NCI-H748 (cell line): ENCODE measurements at regions not wholly inside any gene's neighbourhood (a gene's known extent, or its start where the extent isn't known, plus 50 kb on each side); places are given as distances from the start of the nearest gene placed in this dataset.
A peak's percentile ranks its signal among the peaks of the same experiment; 100 is the strongest.

Source experiments
- DNase-seq: peaks from one replicate; lab custom pipeline; 2025; ENCODE audit not compliant: unreplicated experiment; lab: John Stamatoyannopoulos, UW

DNA sequence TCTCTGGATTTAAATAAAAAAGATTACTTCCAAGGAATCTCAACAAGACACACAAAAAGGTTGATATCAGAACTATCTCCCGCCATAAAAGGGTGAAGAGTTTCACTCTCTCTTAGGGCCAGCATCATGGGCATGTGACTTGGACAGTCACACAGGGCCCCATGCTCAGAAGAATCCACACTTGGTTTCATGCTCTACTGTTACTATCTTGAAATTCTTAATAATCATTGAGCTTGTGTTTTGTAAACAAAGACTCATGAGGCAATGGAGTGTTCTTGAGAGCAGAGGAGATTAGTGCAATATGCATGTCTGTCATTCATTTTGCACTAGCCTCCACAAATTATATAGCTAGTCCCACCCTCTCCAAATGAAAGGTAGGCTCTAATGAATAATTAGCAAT lies 58.4 kb downstream of the HMHB1 start:
- DNase-seq, result no peak

DNA sequence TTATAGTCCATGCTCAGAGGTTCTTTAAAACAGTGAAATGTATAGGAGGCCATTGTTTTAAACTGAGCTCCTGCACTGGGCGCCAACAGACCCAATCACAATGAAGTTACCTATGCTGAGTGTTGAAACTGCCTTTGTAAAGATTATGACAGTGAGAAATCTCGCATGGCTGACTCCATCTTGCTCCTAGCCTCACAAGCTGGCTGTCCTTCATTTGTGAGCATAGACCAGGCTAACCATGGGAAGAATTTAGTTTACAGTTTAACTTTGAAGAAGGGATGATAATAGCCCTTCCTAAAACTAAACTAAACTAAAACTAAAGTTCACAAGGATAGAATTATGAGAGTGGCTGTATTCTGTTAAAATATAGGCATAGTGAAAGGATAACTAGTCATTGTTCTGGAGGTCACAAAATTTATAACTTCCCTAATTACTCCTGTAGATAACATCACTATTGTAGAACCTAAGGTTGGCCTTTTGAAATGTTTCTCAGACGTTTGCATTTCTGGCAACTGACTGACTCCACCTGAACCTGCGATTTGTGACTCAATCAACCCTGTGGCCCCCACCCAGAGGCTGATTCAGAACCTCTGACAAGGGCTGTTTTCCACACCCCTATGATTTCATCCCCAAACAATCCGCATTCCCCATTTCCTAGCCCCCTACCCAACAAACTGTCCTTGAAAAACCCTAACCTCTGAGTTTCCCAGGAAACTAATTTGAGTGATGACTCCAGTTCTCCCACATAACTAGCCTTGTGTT lies 59.1 kb downstream of the HMHB1 start:
- DNase-seq, result no peak

DNA sequence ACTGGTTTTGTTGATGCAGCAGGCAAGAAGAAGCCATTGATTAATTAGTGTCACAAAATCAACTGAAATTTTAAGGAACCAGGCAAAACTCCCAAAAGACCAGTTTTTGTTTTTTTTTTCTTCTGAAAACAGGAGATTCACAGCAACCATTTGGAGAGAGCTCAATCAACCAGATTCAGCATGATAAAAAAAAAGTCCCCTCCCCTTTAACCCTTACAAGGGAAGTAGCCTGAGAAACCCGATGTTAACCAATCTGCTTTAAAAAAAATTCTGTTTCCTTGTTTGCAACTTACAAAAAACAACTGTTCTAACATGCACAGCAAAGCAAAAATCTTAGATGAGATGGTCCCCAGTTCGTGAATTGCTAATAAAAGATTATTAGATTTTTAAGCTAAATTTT lies 59.7 kb downstream of the HMHB1 start:
- DNase-seq, result no peak

DNA sequence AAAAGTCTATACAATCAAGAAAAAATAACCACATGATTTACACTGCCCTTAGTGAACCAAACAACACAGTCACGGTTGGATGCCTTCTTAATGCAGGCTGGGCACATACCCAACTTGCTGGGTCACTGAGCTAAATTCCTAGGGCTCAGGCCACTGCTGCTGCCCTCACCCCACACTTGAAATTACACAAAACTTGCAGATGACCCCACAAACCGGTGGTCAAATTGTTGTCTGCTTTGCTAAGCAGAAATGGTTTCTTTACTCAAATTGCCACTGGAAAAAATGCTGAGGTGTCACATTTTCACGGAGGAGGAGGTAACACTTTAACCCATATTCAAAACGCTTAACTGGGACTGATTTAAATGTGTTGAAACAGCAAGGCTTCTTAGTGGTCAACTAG lies 62.4 kb downstream of the HMHB1 start:
- DNase-seq, result no peak

DNA sequence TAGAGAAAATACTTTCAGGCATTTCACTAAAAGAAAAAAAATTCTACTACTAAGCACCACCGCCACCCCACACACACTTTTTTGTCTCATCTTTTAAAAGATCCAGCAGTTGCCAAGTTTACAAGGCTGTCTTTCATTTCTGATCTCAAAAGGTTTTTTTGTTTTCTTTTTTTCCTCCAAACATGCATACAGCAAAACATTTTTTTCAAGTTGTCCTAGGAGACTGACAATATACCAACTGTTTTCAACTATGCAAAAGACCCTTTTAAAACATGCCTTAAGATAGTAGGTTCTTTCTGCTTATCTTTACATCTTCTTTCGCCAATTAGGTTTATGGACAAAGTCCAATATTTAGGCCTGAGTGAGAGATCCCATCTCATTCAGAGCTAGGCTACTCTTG lies 65.2 kb downstream of the HMHB1 start:
- no peak for DNase-seq

DNA sequence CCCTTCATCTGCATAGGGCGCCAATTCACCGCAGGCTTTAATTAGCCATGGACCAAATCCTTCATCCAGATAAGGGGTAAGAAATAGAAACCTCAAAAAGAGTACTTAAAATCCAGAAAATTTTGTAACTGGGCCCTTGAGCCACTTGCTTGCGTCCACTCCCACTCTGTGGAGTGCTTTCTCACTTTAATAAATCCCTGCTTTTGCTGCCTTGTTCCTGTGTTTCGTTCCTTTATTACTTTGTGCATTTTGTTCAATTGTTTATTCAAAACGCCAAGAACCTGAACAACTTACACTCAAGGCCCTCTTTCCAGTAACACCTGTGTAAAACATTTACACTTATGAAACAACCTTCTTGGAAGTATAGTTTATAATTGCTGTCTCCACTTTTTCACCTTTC lies 66.5 kb downstream of the HMHB1 start:
- no peak for DNase-seq

DNA sequence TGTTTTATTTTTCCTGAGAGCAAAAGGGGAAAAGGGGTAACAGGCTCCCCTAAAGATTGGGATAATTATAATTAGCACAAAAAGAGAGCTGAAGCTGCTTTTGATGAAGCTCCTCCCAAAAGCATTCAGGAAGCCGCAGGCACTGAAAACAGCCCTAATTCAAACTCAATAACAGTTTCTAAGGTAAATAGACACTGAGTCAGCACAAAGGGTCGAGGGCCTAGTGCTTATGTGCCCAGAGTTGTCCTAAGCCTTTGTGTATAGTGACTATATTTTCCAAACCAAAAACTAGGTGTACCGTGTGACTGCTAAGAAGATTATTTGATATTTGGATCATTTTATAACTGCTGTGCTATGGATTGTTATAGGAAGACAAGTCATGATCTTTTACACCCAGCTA lies 67.7 kb downstream of the HMHB1 start:
- DNase-seq, result peak; percentile 9

DNA sequence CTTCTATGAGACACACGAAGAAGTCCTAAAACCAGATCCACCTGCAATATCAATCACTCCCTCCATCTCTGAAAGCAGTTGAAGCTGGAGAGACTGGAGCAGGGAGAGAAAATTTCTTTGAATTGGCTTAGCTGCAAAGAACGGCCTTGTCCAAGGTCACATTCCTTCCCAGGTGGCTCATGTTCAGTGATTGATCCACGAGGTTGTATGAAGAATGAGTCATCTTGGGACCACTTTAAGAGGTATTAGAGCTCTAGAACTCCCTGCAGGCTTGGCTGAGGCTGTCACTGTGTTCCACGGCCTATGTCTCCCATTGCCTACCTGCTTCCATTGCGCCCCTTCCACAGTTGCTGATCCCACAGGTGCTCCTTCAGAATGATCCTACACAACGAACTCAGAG lies 68.2 kb downstream of the HMHB1 start:
- DNase-seq, result no peak

DNA sequence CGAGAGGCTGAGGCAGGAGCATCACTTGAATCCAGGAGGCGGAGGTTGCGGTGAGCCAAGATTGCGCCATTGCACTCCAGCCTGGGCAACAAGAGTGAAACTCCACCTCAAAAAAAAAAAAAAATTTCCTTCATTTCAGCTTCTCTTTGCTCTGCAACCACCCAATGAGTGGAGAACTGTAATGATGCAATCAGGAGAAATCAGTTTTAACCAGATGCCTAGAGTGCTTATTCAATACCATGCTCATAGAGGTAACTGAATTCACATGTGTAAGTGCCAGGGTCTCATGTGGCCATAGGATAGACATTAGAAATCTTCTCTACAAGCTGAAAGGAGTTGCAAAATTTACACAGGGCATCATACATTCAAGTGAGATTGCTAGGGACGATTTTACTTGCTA lies 70.6 kb downstream of the HMHB1 start:
- DNase-seq, result no peak

DNA sequence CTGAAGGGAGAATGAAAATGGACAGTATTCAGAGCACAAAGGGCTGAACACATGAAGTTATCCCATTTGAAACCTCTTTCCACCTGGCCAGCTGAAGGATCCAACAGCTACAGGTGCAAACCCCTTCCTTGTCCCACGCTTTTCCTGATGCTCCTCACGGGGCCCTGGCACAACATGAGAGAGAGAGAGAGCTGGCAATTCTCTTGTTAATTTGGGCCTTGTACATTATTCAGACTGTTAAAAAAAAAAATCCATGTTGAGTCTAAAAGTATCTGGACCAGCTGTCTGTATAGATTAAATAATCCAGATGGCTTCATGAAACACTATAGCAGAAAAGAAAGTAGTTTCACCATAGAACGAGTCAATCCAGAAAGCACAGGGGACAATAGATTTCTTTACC lies 74.1 kb downstream of the HMHB1 start:
- no peak for DNase-seq

DNA sequence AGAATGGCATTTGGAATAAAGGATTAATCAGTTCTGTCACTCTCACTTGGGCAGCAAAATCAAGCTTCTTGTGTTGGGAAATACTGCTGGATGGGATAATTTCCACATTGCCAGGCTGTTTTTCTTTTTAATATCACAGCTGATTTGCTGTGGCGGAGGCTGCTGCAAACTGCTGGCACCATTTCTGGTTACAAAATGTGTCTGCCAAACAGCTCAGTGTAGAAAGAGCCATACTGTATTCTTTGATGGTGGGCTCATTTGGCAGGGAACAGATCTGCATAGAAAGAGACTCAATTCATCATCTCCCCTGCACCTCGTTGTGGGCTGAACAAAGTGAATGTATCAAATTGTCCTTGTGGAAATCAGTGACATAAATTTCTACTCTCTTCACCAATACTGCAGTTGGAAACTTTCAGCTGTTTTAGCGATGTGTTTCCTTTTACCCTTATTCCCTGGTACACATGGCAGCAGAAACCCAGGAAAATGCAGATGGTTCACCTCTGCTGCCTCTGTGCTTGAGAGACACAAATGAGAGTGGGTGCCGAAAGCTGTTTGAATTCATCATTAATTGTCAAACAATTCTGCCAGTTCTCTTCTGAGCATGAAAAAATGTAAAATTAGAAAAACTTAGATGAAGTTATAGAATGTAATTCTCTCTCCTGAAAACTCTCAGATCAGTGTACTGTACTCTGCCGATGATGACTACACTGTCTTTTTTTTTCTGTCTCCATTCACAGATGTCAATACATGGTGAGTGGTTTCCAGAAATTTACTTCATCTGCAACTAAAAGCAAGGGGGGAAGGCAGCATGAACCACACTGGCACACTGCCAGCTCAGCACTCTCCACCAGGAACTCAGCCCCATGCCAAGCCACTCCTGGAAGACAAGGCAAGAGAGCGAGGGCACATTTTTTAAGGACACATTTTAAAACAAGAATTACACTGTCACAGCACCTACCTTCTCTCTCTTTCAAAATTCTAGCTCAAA lies 75.0 kb downstream of the HMHB1 start:
- DNase-seq, result peak; percentile 49

DNA sequence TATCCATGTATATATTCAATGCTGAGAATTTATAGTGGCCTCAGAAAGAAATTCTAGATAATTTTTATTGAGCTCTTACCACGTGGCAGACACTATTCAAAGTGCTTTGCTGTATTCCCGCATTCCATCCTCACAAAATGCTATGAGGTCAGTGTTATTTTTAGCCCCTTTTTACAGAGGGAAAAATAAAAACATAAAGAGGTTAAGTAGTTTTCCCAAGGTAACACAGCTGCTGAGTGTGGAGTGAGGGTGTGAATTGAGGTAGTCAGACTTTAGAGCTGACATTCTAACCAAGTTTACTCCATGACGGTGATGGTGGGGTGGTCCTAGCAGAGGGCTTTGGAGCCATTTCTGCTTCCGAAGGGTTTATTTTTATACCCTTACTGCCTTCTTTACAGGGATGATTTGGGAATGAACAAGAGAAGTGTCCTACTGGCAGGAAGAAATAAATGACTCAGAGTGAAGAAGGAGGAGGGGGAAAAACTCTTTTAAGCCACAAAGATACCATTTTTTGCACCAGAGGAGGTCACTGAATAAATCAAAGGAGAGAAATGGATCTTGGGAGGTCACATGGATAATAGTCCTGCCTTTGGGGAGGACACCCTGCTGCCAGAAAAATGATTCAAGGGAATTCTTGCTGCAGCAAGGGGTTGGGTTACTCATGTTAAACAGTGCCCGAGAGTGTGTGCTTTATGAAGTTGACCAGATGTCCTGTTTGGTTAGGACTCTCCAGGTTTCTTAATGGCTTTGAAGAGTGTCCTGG lies 76.1 kb downstream of the HMHB1 start:
- no peak for DNase-seq

DNA sequence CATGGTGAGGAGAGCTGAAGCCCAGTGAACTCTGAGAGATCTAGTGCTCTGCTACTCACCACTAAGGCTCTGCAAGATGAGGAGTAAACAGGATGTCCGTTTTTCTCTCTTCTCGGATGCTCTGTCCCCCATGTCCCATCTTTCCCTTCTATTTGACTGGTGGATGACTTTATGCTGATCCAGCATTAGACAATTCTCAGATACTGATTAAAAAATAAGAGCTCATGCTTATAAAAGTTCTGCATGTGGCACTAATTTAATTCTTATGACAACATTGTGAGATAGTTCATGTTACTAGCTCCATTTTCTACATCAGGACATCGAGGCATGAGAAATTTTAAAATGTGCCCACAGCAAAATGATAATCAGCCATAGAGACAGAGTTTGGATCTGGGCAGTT lies 77.0 kb downstream of the HMHB1 start:
- no peak for DNase-seq

DNA sequence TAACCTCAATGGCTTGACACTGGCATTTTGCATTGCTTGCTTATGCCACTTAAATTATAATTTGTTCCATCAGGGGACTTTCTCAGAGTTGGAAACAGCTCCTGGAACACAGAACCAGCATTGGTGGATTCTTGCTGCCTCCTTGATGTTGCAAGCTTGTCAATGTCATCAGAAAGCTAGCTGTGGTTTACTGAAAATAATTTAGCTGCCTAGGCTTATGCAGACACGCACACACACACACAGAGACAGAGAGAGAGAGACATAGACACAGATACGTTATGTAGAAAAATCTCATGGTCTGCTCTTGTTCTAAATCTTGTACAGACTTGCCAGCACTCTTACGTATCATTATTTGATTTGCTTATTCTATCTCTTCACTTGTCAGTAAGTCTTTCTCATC lies 78.0 kb downstream of the HMHB1 start:
- no peak for DNase-seq

DNA sequence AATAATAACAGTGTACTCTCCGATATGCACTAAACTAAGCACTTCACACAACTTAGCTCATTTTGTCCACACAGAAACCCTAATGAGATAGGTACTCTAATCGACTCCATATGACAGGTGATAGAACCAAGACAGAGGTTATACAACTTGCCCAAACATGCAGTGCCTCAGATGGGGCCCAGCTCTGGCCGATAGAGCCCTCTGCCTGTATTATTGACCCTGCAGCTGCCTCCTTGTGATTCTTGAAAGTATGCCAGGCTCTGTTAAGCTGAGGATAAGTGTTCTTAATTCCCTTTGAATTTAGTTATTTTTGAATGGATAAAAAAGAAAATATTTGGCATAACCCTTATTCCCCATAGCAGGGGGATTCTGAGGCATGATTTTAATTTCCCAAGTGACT lies 78.5 kb downstream of the HMHB1 start:
- peak; percentile 17 for DNase-seq

DNA sequence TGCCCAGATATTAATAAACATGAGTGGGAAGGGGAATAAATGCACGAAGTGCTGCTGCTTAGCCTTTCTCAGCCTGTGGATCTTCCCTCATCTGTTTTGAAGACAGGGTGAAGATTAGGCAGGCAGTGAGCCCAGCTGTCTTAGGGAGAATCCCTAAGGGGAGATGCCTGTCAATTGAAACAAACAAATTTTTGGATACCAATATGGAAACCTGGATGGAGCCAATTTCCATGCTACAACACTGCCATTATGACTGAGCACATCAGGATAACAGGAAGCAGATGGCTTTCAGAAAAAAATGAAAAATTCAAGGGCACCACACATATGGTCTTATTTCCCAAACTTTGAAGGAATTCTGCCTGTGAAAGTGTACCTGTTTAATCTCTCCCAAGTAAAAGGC lies 80.3 kb downstream of the HMHB1 start:
- DNase-seq, result no peak

DNA sequence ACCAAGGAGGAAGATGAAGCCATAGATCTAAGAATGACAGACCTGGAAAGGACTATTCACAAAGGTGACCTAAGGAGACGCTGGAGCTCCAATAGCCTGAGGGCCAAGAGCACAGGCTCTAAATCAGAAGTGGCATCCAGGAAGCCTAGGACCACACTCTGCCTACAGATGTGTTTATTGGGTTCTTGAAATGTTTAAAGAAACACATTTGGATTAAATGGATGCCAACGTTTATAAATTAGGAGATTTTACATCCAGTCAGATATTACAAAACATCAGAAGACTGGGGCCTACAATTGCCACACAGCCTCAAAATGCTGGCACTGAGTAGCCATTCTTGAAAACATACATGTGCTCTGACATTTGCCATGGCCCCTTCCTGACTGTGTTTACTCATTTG lies 80.9 kb downstream of the HMHB1 start:
- no peak for DNase-seq

DNA sequence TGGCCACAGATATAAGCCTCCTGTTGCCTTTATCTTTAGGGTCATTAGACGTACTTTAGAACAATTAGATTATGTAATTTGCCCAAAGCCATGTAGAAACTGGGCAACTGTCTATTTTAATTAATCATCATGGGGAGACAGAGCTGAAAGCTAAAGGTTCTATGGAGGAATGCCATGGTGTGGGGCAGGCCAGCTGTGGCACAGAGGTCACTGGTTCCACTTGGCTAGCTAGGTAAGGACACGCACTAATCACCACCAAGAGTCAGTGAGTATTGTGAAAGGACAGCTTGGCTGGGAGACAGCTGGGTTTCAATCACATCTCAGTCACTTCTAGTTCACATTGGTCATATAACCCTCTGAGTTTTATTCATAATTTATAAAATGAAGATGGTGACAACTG lies 81.7 kb downstream of the HMHB1 start:
- no peak for DNase-seq

DNA sequence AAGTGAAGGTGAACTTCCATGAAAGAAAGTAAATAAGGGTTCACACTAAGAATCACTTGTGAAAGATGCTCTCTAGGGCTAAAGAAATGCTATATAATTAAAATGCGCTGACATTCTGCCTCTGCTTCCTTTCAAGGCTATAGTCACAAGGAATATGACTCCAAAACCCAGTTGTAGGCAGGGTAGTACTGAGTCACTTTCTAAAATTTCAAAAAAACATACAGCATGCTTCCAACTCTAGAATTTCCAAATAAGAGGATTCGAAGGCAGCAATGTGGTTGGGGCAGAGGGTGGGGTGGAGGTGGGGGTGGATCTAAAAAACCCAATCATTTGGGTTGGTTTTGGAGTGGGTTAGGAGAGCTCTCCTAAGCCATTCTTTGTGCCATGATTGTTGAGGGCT lies 84.6 kb downstream of the HMHB1 start:
- DNase-seq, result no peak

DNA sequence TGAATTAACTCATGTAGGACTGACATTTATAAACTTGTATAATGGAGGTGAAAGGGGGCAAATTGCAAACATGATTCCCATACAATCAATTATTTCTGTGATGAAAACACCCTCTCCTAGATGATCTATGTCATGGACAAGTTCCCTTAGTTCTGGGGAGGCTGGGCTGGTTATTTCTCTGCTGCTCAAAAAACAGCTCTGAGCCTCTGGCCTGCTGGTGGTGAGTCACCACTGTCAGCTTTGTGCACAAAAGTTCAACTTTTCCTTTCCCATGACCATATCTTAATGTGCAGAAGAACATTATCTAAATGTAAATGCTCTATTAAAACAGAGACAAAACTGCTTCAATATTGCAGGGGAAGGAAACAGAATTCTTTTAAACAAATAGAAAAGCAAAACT lies 85.0 kb downstream of the HMHB1 start:
- DNase-seq, result no peak

DNA sequence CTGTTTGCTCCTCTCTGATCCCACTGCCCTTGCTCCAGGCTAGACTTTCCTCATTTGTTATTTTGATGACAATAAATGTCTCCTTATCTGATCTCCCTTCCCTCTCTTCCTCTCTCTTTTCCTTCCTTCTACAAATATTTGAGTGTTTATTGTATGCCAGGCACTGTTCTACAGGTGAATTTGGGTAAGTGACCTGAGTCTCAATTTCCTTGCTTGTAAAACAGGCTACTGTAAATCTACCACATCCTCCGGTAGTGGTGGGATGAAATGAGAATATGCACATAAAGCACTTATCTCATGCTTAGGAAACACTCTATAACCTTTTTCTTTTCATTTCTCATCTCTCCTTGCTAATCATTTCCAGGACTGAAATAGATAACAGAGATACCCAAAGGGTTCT lies 86.4 kb downstream of the HMHB1 start:
- no peak for DNase-seq
